ENCODE measurements at regions not wholly inside any gene's neighbourhood (a gene's known extent, or its start where the extent isn't known, plus 50 kb on each side); places are given as distances from the start of the nearest gene placed in this dataset.
A peak's percentile ranks its signal among the peaks of the same experiment; 100 is the strongest.
"Not testable (repeated sequence)": the region's sequence is repeated elsewhere in the genome, so short reads cannot be mapped to it uniquely, and the experiment has no call there.

DNA sequence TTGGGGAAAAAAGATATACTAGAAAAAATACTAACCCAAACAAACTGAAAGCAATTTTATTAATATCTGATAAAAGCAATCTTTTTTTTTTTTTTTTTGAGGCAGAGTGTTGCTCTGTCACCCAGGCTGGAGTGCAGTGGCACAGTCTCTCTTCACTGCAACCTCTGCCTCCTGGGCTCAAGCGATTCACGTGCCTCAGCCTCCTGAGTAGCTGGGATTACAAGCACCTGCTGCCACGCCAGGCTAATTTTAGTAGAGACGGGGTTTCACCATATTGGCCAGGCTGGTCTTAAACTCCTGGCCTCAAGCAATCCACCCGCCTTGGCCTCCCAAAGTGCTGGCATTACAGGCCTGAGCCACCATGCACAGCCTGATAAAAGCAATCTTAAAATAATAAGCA lies 467.5 kb upstream of the TNC start:
- DNase-seq, result not testable (repeated sequence)

DNA sequence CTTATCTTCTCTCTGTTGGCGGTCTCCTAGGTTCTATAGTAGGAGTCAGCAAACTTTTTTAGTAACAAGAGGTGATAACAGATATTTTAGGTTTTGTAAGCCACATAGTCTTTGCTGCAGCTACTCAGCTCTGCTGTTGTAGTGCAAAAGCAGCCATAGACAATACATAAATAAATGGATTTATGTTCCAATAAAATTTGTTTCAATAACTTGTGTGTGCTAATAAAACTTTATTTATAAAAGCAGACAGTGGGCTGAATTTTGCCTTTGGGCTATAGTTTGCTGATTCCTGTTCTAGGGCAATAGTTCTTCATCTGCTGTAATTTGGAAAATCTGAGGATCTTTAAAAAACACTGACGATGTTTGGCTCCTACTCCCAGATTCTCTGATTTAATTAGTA lies 469.4 kb upstream of the TNC start:
- no peak for DNase-seq

DNA sequence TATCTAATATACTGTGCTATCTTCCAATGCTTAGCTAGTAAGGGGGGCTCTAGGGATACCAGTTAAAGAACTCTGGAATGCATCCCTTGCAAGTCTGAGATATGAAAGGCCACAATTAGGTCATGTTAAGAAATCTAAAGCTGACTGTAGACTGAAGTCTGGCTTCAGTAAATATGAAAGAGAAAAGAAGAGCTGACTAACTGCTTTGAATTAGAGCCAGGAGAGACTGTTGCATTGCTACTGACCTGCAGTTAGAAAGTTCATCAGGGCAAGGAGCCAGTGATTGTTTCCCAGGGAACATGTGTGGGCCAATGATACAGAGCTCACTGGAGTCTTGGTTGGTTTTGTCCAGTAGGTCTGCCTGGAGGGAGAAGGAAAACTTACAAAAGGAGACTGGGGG lies 472.1 kb upstream of the TNC start:
- no peak for DNase-seq

DNA sequence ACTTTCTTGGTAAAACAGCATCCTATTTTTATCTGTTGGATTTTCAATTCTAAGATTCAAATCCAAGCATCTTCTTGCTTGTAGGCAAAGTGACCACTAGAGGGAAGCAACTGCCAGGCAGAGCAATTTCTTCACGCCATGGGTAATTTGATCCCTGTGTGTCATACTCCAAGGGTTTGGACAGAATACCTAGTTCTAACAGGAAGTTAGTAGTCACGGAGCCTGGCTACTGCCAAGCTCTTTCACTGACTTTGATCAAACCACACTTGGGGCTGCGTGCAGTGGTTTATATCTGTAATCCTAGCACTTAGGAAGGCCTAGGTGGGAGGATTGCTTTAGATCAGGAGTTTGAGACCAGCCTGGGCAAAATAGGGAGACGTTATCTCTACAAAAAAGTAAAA lies 473.6 kb upstream of the TNC start:
- DNase-seq, result peak; percentile 68

DNA sequence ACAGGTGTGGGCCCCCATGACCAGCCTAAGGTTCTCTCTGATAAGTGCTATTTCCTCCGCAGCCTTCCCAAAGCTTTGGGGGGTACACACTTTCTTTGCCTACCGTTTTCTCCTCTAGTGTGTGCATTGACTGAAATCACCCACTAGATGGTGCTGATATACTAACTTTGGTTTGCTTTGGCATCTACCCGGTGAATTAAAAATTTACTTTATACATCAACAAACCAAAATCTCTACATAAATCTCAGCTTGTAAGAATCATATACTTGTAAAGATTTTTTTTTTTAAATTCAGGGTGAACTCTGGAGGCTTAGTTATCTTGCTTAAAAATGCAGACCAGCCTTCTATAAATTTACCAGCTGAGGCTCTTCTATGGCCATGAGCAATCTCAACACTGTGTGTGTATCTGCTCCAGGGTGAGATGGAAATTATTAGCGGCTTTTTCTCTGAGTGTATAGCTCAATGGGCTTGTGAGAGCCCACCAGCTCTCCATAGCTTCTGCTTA lies 475.7 kb upstream of the TNC start:
- no peak for DNase-seq

DNA sequence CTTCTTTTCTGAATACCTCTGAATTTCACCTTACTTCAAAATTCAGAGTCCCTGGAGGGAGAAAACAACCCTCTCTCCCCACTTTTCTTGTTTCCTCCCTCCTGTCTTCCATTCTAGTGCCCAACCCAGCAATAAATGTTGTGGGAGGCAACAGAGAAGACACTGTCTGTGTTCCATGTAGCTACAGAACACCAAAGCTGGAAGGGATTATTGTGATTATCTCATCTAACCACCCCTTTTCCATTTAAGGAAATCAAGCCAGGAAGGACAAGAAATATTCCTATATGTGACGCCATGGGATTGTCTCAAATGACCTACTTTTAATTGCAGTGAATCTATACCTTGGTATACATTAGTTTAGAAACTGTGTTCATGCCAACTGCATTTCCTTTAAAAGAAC lies 476.6 kb upstream of the TNC start:
- DNase-seq, result no peak

DNA sequence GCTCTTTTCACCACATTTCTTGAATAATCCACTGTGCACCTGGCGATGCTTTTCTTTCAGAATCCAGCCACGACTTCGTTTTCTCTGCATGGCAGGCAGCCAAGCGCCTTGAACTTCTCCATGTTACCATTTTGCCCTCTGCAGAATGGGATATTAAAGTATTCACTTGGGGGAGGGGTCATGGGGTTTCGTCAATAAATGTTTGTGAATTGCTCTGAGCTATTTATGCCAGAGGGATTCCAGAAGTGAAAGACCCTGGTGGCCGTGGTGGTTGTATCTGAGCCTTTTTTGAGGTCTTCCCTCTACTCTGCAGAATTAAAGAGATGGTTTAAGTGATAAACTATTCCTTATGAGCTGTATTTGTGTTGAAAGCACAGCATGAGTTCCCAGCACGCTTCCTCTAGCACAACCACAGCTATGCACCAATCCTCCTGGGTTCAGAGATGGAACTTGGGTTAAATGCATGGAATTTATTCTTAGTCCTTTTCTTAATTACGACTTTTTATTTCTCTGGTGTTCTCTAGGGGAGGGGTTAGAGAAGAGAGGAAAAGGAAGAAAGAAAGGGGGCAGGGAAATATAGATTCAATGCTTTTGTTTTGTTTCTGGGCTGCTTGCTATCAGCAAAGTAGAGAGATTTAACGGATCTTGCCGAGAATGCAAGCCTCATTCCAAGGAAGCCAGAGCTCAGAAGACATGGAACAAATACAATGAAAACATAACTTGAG lies 478.2 kb upstream of the TNC start:
- no peak for DNase-seq

DNA sequence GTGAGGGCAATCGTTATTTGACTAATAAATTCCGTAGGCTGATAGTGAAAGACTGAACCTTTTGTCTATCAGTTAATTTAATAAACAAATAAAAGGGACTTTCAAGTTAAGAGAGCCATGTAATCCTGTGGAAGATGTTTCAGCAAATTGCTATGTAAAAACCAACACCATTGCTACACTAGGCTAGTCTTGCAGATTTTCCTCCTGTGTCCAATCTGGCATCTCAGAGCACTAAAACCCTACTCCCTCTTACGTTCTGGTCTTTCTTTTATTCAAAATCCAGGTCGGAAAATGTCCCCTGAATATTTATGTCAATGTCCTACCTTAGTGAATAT lies 478.8 kb upstream of the TNC start:
- DNase-seq, result no peak

DNA sequence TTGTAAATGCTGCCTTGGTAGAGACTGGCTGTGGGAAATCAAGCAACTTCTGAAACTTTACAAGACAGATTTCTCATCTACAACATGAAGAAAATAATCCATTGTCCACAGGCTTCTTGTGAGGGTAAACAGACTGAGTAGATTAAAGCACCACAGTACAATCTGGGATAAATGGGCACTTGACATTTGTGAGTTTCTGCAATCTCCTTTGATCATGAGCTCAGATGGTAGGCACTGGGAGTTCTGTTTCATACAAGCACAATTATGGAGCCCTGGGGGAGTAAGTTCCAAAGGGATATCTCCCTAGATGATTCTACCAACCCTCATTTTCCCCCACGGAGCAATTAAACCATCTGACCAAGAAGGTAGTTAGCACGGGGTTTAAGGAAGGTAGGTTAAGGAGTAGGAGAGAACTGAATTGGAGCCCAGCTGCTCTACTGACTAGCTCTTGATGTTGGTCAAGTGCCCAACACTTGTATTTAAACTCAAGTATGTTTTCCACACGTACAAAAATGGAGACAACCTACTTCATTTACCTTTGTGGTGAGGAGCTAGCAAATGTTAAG lies 479.5 kb upstream of the TNC start:
- no peak for DNase-seq

DNA sequence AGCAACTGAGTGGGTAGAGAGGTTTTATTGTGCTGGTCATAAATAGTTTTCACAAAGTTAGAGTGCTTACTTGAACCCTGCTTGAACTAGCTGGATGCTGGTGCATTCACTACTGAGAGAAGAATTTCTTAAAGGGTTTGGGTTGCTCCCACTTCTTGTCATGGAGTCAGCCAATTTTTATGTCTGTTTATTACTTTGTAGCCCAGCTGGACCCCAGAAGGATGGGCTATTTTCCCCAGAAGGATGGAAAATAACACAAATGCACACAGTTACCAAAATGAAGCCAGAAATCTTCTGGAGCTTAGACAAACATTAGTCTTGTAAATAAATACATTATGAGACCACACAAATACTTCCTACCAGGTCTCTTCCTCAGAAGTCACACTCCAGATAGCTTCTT lies 480.8 kb upstream of the TNC start:
- DNase-seq, result no peak

DNA sequence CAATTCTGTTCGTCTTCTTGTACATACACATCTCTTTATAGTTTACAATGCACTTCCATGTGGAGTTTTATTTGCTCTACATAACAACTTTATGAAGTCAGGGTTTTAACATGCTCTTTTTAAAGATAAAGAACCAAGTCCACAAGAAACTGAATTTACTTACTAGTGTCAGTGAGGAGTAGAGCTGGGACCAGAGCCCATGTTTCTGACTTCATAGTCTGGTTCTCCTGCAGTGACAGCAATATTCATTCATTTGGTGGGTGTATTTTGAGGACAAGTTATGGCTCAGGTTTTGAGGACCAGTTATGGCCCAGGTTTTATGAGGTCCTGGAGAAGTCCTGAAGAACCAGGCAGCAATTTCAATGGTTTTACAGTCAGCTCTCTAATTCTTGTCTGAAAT lies 481.9 kb upstream of the TNC start:
- DNase-seq, result no peak

DNA sequence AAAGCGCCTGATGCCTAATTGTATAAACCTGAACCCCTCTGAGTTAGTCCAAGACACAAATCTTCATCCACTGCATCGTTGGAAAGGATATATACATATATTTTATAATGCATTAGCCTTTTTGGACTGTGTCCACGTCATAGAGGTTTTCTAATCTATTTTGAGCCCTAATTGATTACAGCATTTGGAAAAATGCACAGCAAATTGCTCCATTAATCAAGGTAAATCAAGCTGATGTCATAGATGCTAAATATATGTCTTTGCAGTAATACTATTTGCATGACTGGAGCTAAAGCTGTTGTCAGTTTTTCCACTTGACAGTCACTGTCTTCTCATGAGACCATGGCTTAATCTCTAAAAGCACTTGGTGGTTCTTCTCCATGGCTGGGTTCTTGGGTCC lies 483.5 kb upstream of the TNC start:
- no peak for DNase-seq

DNA sequence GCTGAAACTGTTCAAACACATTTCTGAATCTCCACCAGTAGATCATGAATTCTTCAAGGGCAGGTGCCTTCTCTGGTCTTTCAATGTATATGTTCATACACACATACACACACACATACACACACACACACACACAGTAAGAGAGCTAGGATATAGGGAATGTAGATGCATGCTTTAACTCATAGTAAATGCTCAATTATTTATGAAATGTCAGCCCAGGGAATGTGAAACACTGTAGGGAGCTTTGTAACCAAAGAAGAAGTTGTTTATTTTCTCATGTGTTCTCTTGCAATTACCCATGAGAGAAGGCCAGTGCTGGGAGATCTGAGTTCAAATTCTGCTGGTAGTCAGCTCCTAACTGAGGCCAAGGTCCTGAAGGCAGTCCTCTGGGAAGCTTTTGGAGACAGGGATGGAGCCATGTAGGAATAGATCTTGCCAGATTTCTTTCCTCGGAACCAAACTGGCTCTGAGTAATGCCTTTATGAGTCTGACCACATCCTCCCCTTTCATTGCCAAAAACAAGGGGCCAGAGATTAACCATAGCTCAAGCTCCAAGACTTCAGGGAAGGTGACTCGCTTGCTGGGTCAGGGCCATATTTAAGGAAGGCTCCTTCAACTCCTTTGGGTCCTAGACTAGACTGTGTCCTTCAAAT lies 487.0 kb upstream of the TNC start:
- no peak for DNase-seq

DNA sequence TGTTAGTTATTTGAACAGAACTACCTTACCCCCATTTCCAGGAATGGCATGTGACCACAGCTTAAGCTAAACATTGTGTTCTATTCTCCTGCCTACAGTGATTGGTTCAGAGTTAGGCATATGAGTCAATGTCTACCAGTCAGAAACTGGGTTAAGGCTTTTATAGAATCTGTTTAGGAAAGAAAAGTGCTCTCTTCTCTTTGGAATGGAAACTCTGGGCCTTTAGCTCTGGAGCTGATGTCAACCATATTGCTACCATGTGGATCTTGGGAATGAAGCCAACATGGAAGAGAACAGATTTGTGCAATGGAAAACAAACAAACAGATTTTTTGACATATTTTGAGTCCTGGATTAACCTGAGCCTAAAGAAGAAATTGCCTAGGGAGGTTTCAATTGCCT lies 488.9 kb upstream of the TNC start:
- DNase-seq, result no peak

DNA sequence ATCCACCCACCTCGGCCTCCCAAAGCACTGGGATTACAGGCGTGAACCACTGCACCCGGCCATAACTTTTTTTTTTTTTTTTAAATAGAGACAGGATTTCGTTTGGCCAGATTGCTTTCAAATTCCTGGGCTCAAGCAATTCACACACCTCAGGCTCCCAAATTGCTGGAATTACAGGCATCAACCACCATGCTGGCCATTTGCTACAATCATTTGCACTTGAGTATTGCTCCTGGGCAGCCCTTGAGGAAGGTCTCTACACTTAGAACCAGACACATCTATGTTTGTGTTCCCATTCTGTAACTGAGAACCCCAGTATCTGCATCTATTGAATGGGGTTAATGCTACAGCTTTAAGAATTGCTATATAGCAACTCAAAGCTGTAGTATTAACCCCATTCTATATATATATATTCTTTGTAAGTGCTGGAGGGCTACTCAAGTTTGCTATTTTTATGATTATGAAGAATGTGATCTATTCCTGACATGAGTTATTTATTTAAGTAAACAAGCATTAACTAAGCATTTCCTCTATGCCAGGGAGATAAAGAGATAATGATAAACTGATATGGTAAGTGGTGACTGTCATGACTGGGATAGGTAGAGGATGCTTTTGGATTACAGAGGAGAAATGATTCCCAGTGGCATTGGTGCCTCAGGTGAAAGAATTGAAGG lies 496.5 kb upstream of the TNC start:
- no peak for DNase-seq

DNA sequence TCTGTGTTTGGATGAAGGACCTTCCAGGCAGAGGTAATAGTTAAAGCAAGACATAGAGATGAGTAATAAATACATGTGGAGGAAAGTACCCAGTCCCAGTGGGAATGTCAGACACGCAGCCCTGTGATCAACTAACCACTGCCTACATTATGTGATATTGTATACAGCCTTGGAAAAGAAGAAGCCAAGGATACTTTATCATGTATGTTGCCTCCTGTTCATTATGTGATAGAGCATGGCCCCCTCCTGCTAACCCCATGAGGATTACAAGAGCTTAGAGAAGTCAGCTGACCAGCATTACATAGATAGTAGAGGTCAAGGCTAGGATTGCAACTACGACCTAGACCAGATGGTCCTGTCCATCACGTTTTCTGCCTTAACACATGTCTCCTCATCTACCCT lies 497.0 kb upstream of the TNC start:
- DNase-seq, result no peak

DNA sequence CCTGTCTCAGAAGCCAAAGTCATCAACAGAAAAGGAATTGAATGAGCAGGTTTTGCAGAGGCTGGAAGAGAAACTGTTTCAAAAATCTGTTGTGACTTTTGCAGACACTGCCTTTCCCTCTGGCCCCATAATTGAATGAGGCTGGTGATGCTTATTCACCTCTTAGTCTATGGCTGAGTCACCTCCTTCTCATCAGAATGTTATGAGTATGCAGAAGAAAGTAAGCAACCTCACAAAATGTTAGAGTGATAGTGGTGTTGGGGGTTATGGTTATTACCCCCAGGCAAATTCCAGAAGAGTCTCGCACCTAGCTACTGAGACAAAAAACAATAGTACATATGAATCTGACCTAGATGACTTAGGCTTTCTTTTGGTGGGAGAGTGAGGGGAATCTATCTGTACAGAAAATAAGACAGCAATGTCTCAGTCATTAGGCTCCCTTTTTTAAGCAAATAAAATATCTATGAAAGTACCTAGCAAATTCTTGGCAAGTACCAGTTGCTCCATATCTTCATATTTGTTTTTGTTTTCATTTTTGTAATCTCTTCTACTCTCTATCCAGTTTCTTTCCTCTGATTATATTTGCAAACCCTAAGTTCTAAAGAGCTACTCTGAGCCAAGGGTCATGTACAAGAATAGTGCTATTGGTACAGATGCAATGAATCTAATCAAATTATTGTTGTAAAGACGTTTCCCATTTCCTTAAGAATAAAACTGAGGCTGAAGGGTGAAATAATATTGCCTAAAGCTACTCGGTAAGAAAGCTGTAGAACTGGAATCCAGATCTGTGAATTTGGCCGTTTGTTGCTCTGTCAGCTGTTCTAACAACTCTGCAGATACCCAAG lies 498.1 kb upstream of the TNC start:
- DNase-seq, result no peak

DNA sequence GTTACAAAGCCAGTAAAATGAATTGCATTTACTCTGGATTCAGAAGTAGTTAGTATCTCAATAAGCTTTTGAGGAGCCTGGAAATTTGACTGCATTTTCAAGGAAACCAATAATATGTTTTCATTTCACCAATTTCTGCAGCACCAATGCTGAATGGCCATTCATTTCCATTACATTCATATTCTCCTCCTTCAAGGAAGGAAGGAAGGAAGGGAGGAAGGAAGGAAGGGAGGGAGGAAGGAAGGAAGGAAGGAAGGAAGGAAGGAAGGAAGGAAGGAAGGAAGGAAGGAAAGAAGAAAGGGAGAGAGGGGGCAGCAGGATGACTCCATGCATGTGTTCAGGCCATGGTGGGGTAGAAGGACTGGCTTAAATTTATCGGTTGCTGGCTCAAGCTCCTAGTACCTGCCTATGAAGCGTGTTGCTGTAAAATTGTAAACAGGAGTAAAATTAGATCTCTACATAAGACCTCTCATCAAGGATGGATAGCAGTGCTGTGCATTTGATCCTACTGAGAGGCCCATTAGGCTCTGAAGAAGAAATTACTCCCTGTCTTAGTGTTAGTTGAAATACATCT lies 498.8 kb upstream of the TNC start:
- DNase-seq, result no peak

DNA sequence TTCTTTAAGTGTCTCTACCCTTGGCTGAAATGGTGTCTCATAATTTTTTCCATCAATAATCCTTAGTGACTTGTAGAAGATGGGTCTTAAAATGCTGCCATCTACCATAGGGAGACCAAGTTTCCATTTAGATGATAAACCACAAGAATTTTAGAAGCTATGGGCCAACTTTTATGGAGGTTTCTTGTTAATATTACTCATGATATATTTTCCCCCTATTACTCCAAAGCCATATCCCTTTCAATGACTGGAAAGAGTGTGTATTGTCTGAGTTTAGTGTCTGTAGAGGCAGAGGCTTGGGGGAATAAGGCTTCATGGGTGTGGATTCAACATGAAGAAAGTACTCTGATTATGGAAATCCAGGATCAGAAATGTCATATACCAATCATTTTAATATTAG lies 507.3 kb upstream of the TNC start:
- no peak for DNase-seq

DNA sequence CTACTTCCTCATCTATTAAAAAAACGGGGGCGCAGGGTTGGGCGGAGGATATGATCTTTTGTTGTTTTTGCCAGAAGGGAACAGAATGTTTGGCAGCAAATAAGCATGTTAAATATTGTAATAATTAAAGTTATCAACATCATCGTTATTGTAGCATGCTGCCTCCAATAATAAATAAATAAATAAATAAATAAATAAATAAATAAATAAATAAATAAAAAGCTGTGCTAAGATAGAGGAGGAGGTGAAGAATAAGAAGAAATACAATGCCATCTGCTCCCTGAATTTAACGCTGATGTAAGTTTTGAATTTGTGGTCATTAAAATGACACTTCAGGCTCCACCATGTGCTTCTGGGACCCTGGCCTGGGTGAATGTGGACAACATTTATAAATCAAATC lies 508.0 kb upstream of the TNC start:
- no peak for DNase-seq

DNA sequence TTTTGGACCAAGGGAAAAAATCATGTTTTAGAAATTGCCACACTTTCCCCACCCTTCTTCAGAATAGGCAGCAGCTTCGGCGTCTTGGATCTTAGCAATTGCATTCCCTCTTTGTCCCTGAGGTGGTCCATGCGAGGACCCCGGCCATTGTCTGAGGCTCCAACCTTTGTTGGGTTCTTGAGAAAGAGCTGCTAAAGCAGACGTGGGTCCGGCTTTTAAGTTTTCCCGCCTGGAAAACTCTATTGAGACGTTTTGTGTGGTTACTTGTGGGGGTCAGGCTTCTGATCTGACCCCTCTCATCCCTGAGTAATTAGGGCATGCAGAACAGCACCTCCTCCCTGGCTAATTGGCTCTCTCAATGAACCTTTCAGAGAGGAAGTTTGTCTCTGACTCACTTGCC lies 509.6 kb upstream of the TNC start:
- no peak for DNase-seq

DNA sequence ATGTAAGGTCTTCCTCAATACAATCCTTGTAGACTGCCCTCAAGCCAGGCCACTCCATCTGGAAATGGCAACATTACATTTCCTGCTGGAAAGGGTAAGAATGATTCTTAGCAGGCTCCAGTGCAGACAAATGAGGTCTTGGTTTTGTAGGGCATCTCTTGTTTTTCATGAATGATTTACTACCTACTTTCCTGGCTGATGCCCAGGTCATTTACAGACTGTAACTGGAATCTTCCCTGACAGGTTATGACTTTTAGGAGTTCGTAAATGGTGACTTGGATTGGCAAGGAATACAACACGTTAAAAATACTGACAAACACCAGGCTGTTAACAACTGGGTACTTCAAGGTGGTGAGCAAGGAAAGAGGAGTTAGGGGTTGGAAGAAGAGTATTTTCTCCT lies 510.5 kb upstream of the TNC start:
- no peak for DNase-seq
